ENCODE measurements at regions not wholly inside any gene's neighbourhood (a gene's known extent, or its start where the extent isn't known, plus 50 kb on each side); places are given as distances from the start of the nearest gene placed in this dataset.

GRCh38 chr13:30077240-30077735, 226.9 kb upstream of the UBL3 start:
- no peak for TF ChIP-seq RXRA (IDR thresholded peaks at IDR 0.05; ENCODE audit: insufficient read depth, low read depth, low read length)
- no peak for TF ChIP-seq E2F6 (IDR thresholded peaks at IDR 0.05)
